Activated B cell treated with CpG ODN at 0.5 μM for 24 hours (primary cell): ENCODE measurements at regions not wholly inside any gene's neighbourhood (a gene's known extent, or its start where the extent isn't known, plus 50 kb on each side); places are given as distances from the start of the nearest gene placed in this dataset.

ENCODE experiments used
- ATAC-seq: fragments of 200-7000 bp; cut with Tn5 transposase; one replicate; pipeline ENCODE4 v1.10.0; 2021; ENCODE audit warnings: low read depth, mild to moderate bottlenecking, moderate library complexity
- CTCF ChIA-PET: fragments of 350-600 bp; sonication (Branson Sonifier 250); formaldehyde crosslinking; loops from one replicate; lab custom pipeline; 2021; ENCODE audit warnings: antibody characterized with exemption; lab: Charles Lee
- POLR2A ChIA-PET: fragments of 350-600 bp; sonication (Branson Sonifier 250); formaldehyde crosslinking; loops from one replicate; lab custom pipeline; 2021; ENCODE audit warnings: antibody characterized with exemption; lab: Charles Lee
- DNase-seq: peaks from one replicate; pipeline ENCODE4 v3.0.0; 2022
- H3K27ac Mint-ChIP-seq: one replicate; pipeline ENCODE4 v1.8.0; 2020; ENCODE audit warnings: mixed read lengths
- H3K27me3 Mint-ChIP-seq: one replicate; pipeline ENCODE4 v1.8.0; 2021; ENCODE audit warnings: mixed read lengths
- H3K36me3 Mint-ChIP-seq: one replicate; pipeline ENCODE4 v1.8.0; 2021; ENCODE audit warnings: low read depth, mixed read lengths
- H3K4me1 Mint-ChIP-seq: one replicate; pipeline ENCODE4 v1.8.0; 2021; ENCODE audit warnings: mixed read lengths
- H3K4me3 Mint-ChIP-seq: one replicate; pipeline ENCODE4 v1.8.0; 2020; ENCODE audit warnings: mild to moderate bottlenecking, mixed read lengths
- H3K9me3 Mint-ChIP-seq: one replicate; pipeline ENCODE4 v1.8.0; 2020; ENCODE audit warnings: mixed read lengths
- intact Hi-C: fragments of 100-400 bp; cut with micrococcal nuclease; formaldehyde crosslinking; loops from one replicate; pipeline ENCODE4 v1.15.1; 2024
- TF ChIP-seq, protein P1 (sequence below): fragments of 200-600 bp; IDR thresholded peaks from one replicate; pipeline ENCODE4 v1.8.0; 2022; ENCODE audit warnings: antibody characterized with exemption, mild to moderate bottlenecking

DNA sequence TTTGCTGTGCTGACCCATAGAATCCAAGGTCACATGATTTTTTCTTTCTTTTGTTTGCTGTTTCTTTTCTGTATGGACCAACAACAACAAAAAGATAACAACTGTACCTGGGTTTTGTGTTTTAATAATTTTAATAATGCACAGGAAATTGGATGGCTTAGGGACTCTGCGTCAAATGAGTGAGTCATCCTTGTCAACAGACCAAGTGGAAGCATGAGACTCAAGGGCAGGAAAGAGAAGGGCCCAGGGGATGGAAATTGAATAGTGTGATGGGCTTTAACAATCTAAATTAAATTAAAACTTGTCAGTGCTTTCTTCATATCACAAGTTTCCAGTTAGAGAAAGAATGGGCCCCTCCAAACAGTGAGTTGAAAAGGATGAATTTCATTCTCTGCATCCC is 413.0 kb downstream of the PREX1 start:
- Mint-ChIP-seq H3K27me3 (peaks cover 17% of the 10 kb centered on the region), H3K36me3 (no peaks in the 10 kb centered on the region), H3K27ac (no peak overlapping the region), H3K9me3 (no peaks in the 10 kb centered on the region), H3K4me1 (peaks cover 2% of the 10 kb centered on the region), H3K4me3 (no peak overlapping the region)
- no peak for ATAC-seq
- DNase-seq = no peak
- ChIA-PET POLR2A (no interaction called here), CTCF (no interaction called here)
- intact Hi-C loops = no loop called here
- TF ChIP-seq, protein P1, sequence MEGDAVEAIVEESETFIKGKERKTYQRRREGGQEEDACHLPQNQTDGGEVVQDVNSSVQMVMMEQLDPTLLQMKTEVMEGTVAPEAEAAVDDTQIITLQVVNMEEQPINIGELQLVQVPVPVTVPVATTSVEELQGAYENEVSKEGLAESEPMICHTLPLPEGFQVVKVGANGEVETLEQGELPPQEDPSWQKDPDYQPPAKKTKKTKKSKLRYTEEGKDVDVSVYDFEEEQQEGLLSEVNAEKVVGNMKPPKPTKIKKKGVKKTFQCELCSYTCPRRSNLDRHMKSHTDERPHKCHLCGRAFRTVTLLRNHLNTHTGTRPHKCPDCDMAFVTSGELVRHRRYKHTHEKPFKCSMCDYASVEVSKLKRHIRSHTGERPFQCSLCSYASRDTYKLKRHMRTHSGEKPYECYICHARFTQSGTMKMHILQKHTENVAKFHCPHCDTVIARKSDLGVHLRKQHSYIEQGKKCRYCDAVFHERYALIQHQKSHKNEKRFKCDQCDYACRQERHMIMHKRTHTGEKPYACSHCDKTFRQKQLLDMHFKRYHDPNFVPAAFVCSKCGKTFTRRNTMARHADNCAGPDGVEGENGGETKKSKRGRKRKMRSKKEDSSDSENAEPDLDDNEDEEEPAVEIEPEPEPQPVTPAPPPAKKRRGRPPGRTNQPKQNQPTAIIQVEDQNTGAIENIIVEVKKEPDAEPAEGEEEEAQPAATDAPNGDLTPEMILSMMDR = no peak

DNA sequence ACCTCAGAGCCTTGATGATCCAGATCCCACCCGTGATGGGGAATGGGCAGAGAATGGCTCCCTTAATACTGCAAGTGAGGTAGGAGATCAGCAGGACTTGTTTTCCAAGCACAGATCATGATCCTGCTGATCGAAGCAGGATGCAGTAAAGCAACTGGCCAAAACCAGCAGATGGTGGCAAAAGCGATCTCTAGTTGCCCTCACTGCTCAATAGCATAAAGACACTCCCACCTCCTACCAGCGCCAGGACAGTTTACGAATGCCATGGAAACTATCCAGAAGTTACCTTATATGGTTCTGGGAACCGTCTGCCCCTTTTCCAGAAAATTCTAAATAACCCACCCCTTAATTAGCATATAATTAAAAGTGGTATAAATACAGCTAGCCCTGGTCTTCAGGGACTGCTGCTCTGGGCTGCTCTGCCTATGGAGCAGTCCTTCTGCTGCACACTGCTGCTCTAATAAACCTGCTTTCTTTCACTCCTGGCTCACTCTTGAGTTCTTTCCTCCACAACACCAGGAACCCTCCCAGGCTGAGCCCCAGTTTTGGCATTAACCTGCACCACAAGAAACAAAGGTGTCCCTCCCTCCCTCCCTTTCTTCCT is 415.8 kb downstream of the PREX1 start:
- H3K27ac Mint-ChIP-seq = no peak overlapping the region
- ChIA-PET POLR2A (no interaction called here), CTCF (no interaction called here)
- no peak for DNase-seq
- no peaks in the 10 kb centered on the region for H3K36me3 Mint-ChIP-seq
- TF ChIP-seq, protein P1 = no peak
- no peak for ATAC-seq
- peaks cover 18% of the 10 kb centered on the region for H3K27me3 Mint-ChIP-seq
- intact Hi-C loops = no loop called here
- no peak overlapping the region for H3K4me3 Mint-ChIP-seq
- peaks cover 2% of the 10 kb centered on the region for H3K4me1 Mint-ChIP-seq
- no peaks in the 10 kb centered on the region for H3K9me3 Mint-ChIP-seq

DNA sequence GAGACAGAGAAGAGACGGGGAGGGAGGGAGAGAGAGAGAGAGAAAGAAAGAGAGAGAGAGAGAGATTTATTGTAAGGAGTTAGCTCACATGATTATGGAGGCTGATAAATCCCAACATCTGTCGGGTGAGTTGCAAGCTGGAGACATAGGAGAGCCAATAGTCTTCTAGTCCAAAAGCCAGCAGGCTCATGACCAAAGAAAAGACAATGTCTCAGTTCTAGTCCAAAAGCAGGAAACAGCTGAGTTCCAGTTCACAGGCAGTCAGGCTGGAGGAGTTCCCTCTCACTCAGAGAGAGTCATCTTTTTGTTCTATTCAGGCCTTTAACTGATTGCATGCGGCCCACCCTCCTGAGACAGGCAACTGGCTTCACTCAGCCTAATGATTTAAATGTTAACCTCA is 416.6 kb downstream of the PREX1 start:
- Mint-ChIP-seq H3K4me3 (no peak overlapping the region), H3K27ac (no peak overlapping the region), H3K27me3 (peaks cover 21% of the 10 kb centered on the region), H3K9me3 (no peaks in the 10 kb centered on the region), H3K4me1 (peaks cover 2% of the 10 kb centered on the region), H3K36me3 (no peaks in the 10 kb centered on the region)
- DNase-seq = no peak
- intact Hi-C loops = no loop called here
- ChIA-PET CTCF (no interaction called here), POLR2A (interaction anchor here (0.6 kb wide), 1 partner anchor 346 kb away, joined by 5 read pairs; no protein-coding TSS in a partner anchor)
- ATAC-seq = no peak
- TF ChIP-seq, protein P1 = no peak

DNA sequence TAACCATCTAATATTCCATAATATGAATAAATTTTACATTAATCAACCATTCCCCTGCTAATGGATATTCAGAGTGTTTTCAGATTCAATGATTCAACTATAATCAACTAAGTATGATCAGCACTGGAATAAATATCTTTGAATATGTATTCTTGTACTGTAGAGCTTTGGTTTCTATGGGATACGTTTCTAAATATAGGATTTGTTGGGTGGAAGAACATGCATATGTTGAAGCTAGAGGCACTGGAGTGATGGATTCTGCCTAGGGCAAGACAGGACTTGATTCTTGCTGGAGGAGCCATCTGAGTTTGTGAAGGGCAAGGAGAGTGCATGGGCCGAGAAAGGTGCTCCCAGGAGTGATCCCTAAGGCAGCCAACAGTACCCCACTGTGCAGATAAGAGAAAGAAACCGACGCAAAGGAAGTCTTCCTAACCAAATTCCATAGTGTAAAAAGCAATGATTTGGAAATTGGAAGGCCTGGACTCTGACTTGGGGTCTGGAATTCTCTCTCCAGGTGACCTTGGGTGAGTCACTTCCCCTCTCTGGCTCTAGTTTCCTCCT is 418.7 kb downstream of the PREX1 start:
- ATAC-seq (no peak), DNase-seq (no peak)
- no peak overlapping the region for H3K4me3 Mint-ChIP-seq
- H3K27ac Mint-ChIP-seq = no peak overlapping the region
- H3K4me1 Mint-ChIP-seq = no peaks in the 10 kb centered on the region
- H3K9me3 Mint-ChIP-seq = no peaks in the 10 kb centered on the region
- TF ChIP-seq, protein P1 = no peak
- H3K36me3 Mint-ChIP-seq = no peaks in the 10 kb centered on the region
- intact Hi-C loops = no loop called here
- H3K27me3 Mint-ChIP-seq = peaks cover 26% of the 10 kb centered on the region
- POLR2A ChIA-PET = no interaction called here
- CTCF ChIA-PET = no interaction called here

DNA sequence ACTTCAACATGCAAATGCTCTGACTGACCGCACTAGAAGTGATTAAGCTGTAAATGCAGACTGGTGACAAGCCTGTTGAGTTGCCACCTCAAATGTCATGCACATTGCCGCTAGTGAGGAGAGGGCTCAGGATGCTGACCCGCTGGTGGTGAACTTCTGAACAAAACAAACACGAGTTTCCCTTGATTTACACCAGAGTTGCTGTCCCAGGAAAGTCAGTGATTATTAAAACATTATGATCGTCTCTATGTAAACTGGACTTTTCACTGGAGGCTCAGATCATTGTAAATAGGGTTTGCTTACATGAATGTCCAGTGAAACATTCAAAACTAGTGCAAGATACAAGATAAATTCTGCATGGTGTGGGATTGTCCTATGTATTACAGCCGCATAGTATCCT is 420.1 kb downstream of the PREX1 start:
- TF ChIP-seq, protein P1 = no peak
- CTCF ChIA-PET = no interaction called here
- Mint-ChIP-seq H3K9me3 (no peaks in the 10 kb centered on the region), H3K27ac (no peak overlapping the region), H3K27me3 (peaks cover 22% of the 10 kb centered on the region), H3K4me3 (no peak overlapping the region), H3K4me1 (no peaks in the 10 kb centered on the region), H3K36me3 (no peaks in the 10 kb centered on the region)
- intact Hi-C loops = no loop called here
- POLR2A ChIA-PET = no interaction called here
- ATAC-seq (no peak), DNase-seq (no peak)
